GM19025 (cell line): ENCODE measurements at regions not wholly inside any gene's neighbourhood (a gene's known extent, or its start where the extent isn't known, plus 50 kb on each side); places are given as distances from the start of the nearest gene placed in this dataset.
"Not testable (repeated sequence)": the region's sequence is repeated elsewhere in the genome, so short reads cannot be mapped to it uniquely, and the experiment has no call there.

Source experiments
- ATAC-seq: cut with Tn5 transposase; IDR thresholded peaks from one replicate; pipeline ENCODE4 v1.9.1; 2021; ENCODE audit warnings: mild to moderate bottlenecking, low read depth, moderate library complexity; ENCODE audit not compliant: unreplicated experiment

- ATAC-seq: no peak
Observed at GRCh38 chr7:106563466-106564150, 97.3 kb downstream of the CCDC71L start.

- ATAC-seq: no peak
Observed at GRCh38 chr7:106562711-106563366, 98.1 kb downstream of the CCDC71L start.

DNA sequence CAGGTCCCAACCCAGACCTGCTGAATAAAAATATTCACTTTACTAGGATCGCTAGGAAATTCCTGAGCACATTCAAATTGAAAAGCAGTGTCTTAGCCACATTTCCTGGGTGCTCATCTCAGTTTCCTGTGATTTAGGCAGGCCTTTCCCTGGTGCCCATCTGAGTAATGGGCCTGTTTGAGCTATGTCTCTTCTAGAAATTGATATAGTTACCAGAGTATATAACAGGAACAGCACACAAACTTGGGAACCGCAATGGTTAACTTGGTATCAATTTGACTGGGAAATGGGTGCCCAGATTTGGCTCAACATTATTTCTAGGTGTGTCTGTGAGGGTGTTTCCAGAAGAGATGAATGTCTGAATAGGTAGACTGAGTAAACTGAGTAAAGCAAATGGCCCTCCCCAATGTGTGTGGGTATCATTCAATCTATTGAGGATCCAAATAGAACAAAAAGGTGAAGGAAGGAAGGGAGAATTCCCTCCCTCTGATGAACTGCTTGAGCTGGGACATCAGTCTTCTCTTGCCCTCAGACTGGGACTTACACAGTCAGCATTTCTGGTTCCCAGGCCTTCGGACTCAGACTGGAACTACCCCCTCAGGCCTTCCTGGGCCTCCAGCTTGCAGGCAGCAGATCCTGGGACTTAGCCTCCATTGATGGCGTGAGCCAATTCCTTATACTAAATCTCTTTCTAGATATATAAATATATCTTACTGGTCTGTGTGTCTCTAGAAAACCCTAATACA is 99.1 kb downstream of the CCDC71L start:
- no peak for ATAC-seq

- no peak for ATAC-seq
Observed at GRCh38 chr7:106561151-106561550, 99.8 kb downstream of the CCDC71L start.

- ATAC-seq: no peak
Observed at GRCh38 chr7:106560482-106560881, 100.5 kb downstream of the CCDC71L start.

GRCh38 chr7:106556244-106556643 is 104.7 kb downstream of the CCDC71L start:
- ATAC-seq: not testable (repeated sequence)

- not testable (repeated sequence) for ATAC-seq
Observed at GRCh38 chr7:106554623-106555022, 106.3 kb downstream of the CCDC71L start.

DNA sequence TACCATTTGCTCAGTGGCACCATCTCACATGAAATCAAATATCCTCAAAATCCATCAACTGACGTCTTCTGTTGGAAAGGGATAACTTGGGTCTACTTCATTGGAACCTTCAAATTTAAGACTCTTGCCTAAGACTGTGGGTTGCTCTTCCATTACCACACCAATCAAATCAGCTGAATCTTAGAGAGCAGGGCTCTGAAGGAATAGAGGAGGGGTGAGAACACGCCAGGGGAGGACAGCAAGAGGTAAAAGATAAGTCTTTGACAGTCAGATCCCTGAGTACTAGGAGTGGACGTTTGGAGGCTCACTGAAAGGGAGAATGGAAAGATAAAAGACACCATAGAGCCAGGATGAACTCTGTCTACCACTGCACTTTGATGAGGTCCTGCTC is 107.5 kb downstream of the CCDC71L start:
- no peak for ATAC-seq

GRCh38 chr7:106552645-106553445 is 108.1 kb downstream of the CCDC71L start:
- peak; percentile 99 for ATAC-seq

DNA sequence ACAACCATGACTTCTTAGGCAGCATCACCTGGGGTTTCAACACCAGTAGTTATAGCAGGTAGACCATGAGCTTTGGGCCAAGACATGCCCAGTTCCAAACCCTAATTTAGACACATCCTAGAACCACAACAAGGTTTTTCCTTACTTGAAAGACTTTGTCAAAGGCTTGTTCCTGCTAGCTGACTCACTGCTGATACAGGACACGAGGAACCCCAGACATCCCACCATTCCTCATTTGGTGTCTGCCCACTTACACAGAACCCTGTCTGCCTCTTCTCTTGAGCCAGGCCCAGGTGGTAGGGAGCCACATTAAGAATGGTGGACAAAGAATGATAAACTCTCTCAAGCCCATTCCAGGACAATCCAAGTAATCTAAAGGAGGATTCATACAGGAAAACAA is 109.0 kb downstream of the CCDC71L start:
- no peak for ATAC-seq

DNA sequence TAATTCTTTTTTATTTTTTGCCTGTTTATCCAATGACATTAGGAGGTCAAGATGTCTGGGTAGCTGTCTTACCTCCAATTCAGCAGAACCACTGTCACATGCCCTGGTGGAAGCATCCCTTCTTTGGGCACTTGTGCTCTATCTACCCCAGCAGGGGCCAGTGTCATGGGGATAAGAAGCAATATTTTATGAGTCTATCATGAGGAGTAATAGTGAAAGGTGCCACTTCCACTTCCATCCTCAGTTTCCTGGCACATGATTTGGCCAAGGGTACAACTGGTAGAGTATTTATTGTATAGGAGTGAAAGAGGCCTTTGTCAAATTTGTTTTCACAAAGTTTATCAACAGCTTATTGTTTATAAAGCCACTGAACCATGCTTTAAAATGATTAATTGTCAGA is 112.5 kb downstream of the CCDC71L start:
- no peak for ATAC-seq

- no peak for ATAC-seq
Observed at GRCh38 chr7:106545275-106545674, 115.7 kb downstream of the CCDC71L start.

DNA sequence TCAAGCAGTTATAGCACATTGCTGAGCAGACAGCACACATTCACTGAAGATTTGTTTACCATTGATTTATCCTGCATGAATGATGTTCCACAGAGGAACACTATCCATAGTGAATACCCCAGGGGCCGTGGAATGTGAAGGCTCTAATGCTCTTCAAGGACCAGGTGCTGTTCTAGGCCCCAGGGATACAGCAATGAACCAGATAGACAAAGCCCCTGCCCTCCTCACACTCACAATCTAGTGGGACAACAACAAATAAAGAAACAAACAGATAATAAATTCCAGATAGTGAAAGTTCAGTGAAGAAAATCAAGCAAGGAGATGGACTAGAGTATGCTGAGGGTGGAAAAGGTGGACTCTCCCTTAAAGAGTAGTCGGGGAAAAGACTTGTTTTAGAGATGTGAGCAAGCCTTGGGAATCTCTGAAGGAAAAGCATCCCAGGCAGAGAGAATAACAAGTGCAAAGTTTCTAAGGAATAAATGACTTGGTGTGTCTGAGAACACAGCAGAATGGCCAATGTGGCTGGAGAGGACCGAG is 117.7 kb downstream of the CCDC71L start:
- no peak for ATAC-seq

- peak; percentile 53 for ATAC-seq
Observed at GRCh38 chr7:106542550-106543220, 118.3 kb downstream of the CCDC71L start.

GRCh38 chr7:106538638-106539037 is 122.3 kb downstream of the CCDC71L start:
- ATAC-seq: no peak

DNA sequence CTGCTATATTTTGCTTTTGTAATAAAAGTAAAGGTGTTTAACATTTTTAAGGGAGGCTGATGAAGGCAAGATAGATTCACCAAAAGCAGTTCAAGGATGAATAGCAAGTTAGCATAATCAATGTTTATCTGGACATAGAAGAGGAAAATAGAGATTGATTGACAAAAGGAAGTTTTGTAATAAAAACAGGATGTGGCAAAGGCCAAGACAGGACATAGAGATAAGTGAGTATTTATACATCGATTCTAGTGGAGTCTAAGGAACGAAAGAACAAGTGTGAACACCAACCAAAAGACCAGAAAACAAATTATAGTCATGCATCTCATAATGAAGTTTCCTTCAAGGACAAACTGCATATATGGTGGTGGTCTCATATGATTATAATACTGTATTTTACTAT is 123.8 kb downstream of the CCDC71L start:
- ATAC-seq: no peak

DNA sequence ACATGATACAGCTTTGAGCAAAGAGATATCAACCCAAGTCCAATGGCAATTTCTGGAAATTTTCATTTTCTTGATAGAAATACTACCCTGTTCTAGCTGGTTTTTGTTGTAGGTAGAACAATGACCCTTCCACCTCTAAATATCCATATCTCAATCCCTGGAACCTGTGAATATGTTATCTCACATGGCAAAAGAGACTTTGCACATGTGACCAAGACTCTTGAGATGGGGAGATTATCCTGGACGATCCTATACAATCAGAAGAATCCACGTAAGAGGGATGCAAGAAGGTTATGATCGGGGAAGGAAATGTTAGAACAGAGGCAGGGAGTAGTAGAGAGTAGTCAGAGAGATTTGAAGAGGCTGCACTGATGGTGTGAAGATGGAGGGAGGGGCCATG is 124.9 kb downstream of the CCDC71L start:
- no peak for ATAC-seq

DNA sequence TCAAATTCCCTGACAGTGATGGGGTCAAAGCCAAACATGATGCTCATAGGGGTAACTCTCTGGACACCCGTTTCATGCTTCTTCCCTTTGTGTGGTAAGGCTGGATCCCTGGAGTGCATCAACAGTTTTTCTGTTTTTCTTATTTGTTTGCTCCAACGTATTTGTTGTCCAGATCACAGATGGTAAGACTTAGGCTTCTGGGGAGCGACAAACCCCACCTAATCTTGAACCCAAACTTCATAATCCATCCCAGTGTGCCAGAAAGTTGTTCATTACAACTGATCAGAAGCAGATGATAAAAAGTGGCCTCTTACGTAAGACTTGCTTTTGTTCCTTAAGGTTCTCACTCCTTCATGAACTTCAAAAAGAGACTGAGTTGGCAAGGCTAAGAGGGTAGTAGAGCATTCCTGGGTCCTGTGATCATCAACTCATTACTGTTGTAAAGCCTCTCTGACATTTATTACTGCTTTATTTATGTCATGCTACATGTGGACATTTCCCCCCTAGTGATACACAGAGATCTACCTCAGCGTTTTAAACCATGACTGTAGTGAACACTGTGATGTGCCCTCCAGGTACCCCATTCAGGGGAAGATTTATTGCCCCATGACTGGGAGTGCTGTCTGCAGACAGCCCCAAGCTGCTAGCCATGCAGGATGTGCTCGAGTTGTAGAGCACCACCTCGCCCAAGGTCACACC is 125.6 kb downstream of the CCDC71L start:
- ATAC-seq: no peak

GRCh38 chr7:106534271-106534846 is 126.6 kb downstream of the CCDC71L start:
- no peak for ATAC-seq
